Activated CD4-positive, alpha-beta T cell treated with anti-CD3 and anti-CD28 coated beads, Interleukin-2, Interleukin-6, amounts not matched to agents 100 ng/mL and 50 ng/mL, durations not matched to agents 16 hours and 8 hours (primary cell): ENCODE measurements at regions not wholly inside any gene's neighbourhood (a gene's known extent, or its start where the extent isn't known, plus 50 kb on each side); places are given as distances from the start of the nearest gene placed in this dataset.
A peak's percentile ranks its signal among the peaks of the same experiment; 100 is the strongest.
"Not testable (repeated sequence)": the region's sequence is repeated elsewhere in the genome, so short reads cannot be mapped to it uniquely, and the experiment has no call there.

Source experiments
- DNase-seq: peaks from one replicate; pipeline ENCODE4 v3.0.0-alpha.2; 2020

DNA sequence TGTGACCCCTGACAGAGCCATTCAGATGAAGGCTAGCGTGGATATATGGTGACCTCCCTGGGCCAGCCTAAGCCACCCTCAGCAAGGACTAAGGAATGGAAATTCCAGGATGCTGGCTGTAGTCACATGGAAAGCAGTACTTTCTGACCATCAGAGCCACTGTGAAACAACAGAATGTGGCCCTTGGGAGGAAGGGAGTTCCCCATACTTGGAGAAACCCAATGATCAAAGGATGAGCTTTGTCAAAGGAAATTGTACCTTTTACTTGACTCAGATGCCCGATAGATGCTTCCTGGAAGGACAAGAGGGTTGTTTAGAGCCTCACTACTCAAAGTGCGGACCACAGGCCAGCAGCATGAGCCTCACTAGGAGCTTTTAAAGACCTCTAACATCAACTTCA lies 484.5 kb upstream of the PROK2 start:
- no peak for DNase-seq

DNA sequence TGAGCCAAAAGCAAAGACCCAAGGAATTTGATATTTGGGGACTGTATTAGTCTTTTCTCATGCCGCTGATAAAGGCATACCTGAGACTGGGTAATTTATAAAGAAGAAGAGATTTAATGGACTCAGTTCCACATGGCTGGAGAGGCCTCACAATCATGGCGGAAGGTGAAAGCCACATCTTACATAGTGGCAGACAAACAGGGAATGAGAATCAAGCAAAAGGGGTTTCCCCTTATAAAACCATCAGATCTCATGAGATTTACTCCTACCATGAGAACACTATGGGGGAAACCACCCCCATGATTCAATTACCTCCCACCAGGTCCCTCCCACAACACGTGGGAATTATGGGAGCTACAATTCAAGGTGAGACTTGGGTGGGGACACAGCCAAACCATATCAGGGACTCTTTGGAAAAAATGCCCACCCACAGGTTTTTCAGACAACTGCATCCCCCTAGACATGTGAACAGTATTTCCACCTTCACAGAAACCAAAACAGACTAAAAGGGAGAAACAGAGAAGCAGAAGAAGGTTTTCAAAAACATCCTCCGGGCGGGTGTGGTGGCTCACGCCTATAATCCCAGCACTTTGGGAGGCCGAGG lies 482.1 kb upstream of the PROK2 start:
- not testable (repeated sequence) for DNase-seq

GRCh38 chr3:72266016-72266370 lies 481.0 kb upstream of the PROK2 start:
- no peak for DNase-seq

GRCh38 chr3:72265256-72266015 lies 480.5 kb upstream of the PROK2 start:
- no peak for DNase-seq

DNA sequence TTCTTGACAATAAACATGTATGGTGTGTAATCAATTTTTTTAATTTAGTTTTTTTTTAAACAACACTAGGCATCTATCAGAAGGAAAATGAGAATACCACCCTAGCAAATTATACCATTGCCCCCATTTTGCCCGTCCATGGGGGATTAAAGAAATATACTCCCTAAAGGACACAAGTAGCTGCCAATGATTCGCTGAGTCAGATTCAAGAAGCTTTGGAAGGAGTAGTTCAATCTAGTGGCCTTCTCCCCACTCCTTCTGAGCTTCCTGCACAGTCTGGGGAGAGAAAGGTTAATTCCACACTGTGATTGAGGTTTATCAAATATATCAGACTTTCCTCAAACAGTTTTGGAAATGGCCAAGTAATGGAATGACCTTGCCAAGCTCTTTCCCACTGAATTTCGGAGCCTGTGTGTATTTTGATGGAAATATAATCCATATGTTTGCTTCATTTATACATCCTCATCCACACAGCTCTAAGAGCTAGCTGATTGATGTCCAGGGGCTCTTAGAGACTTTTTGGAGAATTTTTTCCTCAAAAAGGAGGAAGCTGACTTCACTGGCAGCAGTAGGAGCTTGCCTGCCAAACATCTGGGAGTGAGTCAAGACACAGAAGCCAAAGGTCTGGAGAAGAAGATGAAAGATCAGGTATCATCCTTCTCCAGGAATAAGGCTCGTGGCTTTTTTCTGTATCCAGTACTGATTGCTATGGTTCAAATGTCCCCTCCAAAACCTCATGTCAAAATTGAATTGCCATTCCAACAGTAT lies 478.5 kb upstream of the PROK2 start:
- DNase-seq: no peak

- no peak for DNase-seq
Measured at GRCh38 chr3:72262736-72263135, 477.8 kb upstream of the PROK2 start.

- DNase-seq: no peak
Measured at GRCh38 chr3:72261566-72262564, 476.9 kb upstream of the PROK2 start.

GRCh38 chr3:72260588-72260910 lies 475.6 kb upstream of the PROK2 start:
- DNase-seq: no peak

GRCh38 chr3:72259755-72260587 lies 475.0 kb upstream of the PROK2 start:
- DNase-seq: peak; percentile 33

DNA sequence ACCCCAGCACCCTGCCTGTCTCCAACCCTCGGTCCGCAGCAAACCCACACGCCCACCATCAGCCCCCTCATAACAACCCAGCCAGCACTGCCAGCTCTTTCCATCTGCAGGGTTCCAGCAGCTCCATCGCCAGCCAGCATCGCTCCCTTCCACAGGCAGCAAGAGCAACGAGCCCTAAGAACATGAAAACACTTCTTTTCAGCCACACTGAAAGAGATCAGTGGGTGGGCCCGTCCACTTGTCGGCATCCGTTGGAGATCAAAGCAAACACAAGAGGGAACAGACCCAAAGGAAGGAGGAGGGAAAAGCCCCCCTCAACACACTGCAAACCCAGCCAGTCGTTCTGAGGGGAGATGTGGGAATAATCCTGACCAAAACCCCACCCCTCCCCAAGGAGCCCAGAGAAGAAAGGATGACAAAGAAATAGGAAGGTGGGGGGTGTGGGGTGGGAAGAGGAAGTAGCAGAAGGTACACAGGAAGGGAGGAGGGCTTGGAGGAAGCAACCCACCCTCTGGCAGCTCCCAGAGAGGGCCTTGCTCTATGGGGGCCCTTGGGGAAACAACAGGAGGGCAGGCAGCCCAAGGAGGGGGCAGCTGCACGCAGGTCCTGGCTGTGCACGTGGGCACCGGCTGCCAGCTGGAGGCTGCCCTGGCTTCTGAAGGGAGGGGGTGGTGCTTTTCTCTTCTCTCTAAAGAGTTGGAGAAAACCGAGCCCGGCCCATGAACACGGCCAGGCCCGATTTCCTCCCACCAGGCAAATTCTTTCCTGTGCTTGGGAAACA lies 473.6 kb upstream of the PROK2 start:
- DNase-seq: no peak

DNA sequence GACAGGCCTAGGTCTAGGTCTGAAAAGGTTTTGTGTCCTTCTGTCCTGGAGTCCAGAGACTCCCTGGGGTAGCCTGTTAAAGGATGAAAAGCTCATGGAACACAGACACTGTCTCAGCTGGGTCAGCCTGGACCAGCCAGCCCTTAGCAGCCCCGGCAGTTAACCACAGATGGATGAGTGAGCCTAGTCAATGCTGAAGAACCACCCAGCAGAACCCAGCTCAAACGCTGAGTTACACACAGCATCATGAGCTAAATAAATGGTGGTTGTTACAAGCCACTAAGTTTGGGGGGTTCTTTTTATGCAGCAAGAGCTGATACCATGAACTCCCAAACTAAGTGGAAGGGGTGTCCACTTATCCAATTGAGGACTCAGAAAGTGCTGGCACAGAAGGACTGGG lies 472.8 kb upstream of the PROK2 start:
- no peak for DNase-seq

DNA sequence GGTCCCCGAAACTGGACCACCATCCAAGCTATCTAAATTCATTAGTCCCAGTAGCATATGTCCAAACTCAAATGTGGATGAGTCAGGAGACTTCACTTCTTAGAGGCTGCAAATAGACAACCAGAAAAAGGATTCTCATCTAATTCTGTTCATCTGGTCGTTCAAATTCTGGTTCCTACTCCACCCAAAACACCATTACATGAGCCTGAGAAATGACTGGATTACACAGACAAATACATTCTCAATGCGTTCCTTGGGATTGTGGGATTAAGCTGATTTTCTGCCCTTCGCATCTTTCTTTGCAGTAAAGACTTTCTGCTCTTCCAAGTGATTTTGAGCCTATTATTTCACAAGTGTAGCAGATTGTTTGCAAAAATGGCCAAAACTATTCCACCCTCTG lies 472.3 kb upstream of the PROK2 start:
- no peak for DNase-seq

GRCh38 chr3:72256716-72257115 lies 471.8 kb upstream of the PROK2 start:
- DNase-seq: no peak

- DNase-seq: peak; percentile 17
Measured at GRCh38 chr3:72255791-72256559, 471.0 kb upstream of the PROK2 start.

GRCh38 chr3:72255191-72255590 lies 470.2 kb upstream of the PROK2 start:
- no peak for DNase-seq

- no peak for DNase-seq
Measured at GRCh38 chr3:72254483-72254882, 469.5 kb upstream of the PROK2 start.

GRCh38 chr3:72250725-72251124 lies 465.8 kb upstream of the PROK2 start:
- DNase-seq: no peak

DNA sequence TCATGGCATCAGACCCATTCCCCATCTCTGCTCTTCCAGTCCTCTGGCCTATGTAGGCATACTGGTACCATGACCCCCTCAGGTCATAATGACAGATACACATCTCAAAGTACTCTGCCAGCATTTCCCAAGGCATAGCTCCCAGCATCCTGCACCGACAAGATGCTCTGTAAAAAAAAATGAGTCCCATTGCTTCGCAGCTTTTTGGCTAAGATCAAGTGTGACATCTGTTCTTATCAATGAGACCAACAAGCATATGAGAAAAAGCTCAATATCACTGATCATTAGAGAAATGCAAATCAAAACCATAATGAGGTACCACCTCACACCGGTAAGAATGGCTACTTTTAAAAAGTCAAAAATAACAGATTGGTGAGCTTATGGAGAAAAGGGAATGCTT lies 463.9 kb upstream of the PROK2 start:
- DNase-seq: no peak

DNA sequence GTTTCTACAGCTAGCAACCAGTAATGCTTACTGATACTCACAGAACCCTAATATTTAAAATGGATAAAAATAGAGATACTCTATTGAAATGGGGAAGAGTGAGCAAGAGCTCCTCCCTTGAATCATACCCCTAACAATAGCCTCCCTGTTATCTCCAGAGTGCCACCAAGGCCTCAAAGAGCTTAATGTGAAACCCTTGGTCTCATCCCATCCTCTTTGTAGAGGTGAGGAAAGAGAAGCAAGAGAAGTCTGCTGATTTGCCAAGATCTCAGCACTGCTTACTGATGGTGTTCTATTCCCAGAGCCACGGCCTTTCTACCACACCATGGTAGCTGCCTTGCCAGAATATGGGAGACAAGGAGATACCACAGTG lies 463.4 kb upstream of the PROK2 start:
- DNase-seq: no peak

DNA sequence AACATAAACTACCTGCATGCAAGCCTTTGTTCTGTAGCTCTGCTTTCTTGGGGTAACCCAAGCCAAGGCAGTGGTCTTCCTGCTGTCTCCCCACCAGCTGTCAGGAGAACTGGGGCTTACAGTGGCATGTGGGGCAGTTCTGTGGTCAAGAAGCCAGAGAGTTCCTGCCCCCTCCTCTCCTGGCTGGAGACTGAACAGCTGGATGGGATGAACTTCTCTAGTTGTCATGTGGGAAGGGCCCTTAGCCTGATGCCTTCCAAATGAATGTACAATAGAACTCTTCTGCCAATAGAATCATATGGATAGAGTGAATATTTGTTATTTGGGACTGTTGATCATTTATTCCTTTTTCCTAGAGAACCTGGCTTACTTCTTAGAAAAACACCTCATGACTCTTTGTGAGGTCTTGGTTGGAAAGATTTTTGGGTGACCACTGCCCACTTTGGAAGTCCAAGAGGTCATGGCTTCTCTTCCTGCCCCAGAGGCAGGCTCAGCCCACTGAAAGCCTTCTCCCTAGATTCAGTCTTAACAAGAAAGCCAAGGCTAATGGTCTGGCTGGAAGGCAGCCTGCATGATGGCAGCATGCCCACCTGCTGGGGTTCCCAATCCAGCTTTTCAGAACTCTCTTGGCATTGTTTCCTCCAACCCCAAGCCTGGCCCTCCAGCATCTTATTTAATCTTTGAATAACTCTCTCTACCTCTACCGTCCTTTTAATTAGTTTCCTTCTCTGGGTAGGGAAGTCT lies 462.9 kb upstream of the PROK2 start:
- DNase-seq: no peak
